A549 (cell line): ENCODE measurements at regions not wholly inside any gene's neighbourhood (a gene's known extent, or its start where the extent isn't known, plus 50 kb on each side); places are given as distances from the start of the nearest gene placed in this dataset.

Source experiments
- ATAC-seq, 2 experiments: fragments of 200-7000 bp in 1 of 2; fragments of >200 bp in 1 of 2; cut with Nextera tagmentation in 1 of 2; cut with Tn5 transposase in 1 of 2; 3 replicates each; pipeline versions ENCODE4 v1.8.0 to v1.9.1; 2018 to 2020; ENCODE audit warnings: mild to moderate bottlenecking in 1 of 2, moderate library complexity in 1 of 2
- CTCF ChIA-PET: fragments of 300-600 bp; sonication (Branson Sonifier 250); formaldehyde crosslinking; extraction: SDS; loops from one replicate; lab custom pipeline; 2021; ENCODE audit warnings: antibody characterized with exemption, inconsistent platforms; lab: Yijun Ruan, JAX
- POLR2A ChIA-PET: fragments of 350-600 bp; formaldehyde crosslinking; extraction: SDS; loops from one replicate; lab custom pipeline; 2021; ENCODE audit warnings: antibody characterized with exemption, inconsistent platforms; lab: Yijun Ruan, JAX
- DNase-seq, 2 experiments: peaks; one replicate each; pipeline versions ENCODE4 v3.0.0 to v3.0.0-alpha.2; 2011 to 2016; ENCODE audit warnings: low read depth in 1 of 2, low spot score in 1 of 2
- FAIRE-seq: peaks from 2 replicates; lab custom pipeline; 2011; peaks lifted over from hg19 to GRCh38; lab: Jason Lieb, UNC
- H3K27ac ChIP-seq, 2 experiments: fragments of >200 bp; sonication (Bioruptor Twin); formaldehyde crosslinking; 3 replicates each; pipeline ENCODE4 v1.5.1; 2016 to 2017
- H3K4me1 ChIP-seq: fragments of >200 bp; sonication (Bioruptor Twin); formaldehyde crosslinking; 3 replicates; pipeline ENCODE4 v1.6.1; 2016
- H3K4me2 ChIP-seq: fragments of >200 bp; sonication (Bioruptor Twin); formaldehyde crosslinking; 3 replicates; pipeline ENCODE4 v1.6.1; 2016
- H3K4me3 ChIP-seq: fragments of >200 bp; sonication (Bioruptor Twin); formaldehyde crosslinking; 3 replicates; pipeline ENCODE4 v1.5.1; 2016
- H3K9me3 ChIP-seq: fragments of >200 bp; sonication (Bioruptor Twin); formaldehyde crosslinking; 3 replicates; pipeline ENCODE4 v1.6.1; 2016
- ATOH8 ChIP-seq: fragments of 250-450 bp; sonication (Bioruptor Pico); IDR thresholded peaks from 2 replicates; pipeline ENCODE4 v1.5.0; 2020; ENCODE audit warnings: low read depth, mild to moderate bottlenecking, moderate library complexity
- CBX8 ChIP-seq: fragments of 200-600 bp; sonication (generic); IDR thresholded peaks from 2 replicates; pipeline ENCODE4 v1.6.1; 2016
- CHD4 ChIP-seq: fragments of 200-600 bp; sonication (generic); IDR thresholded peaks from 2 replicates; pipeline ENCODE4 v1.6.1; 2016; ENCODE audit warnings: antibody characterized with exemption, mild to moderate bottlenecking, borderline replicate concordance
- E2F6 ChIP-seq: IDR thresholded peaks from 2 replicates; pipeline ENCODE4 v1.6.1; 2012; ENCODE audit warnings: low read depth, borderline replicate concordance
- EHF ChIP-seq: fragments of 250-450 bp; sonication (Bioruptor Pico); IDR thresholded peaks from 2 replicates; pipeline ENCODE4 v1.5.0; 2020; ENCODE audit warnings: mild to moderate bottlenecking
- FOSB ChIP-seq: fragments of 250-450 bp; sonication (Bioruptor Pico); IDR thresholded peaks from 2 replicates; pipeline ENCODE4 v1.5.0; 2020; ENCODE audit warnings: mild to moderate bottlenecking, moderate library complexity
- GATA3 ChIP-seq: IDR thresholded peaks from 2 replicates; pipeline ENCODE4 v1.6.1; 2012; ENCODE audit warnings: borderline replicate concordance
- HDAC2 ChIP-seq: fragments of 200-600 bp; sonication (generic); IDR thresholded peaks from 2 replicates; pipeline ENCODE4 v1.6.1; 2016
- HES2 ChIP-seq: fragments of >200 bp; sonication (Bioruptor Twin); formaldehyde crosslinking; IDR thresholded peaks from 2 replicates; pipeline ENCODE4 v1.6.1; 2016
- HEYL ChIP-seq: fragments of 250-450 bp; sonication (Bioruptor Pico); IDR thresholded peaks from 2 replicates; pipeline ENCODE4 v1.8.0; 2021; ENCODE audit warnings: mild to moderate bottlenecking, moderate library complexity
- HMGXB4 ChIP-seq: fragments of 250-450 bp; sonication (Bioruptor Pico); IDR thresholded peaks from 2 replicates; pipeline ENCODE4 v1.5.0; 2021; ENCODE audit warnings: mild to moderate bottlenecking, moderate library complexity, borderline replicate concordance
- HOXA7 ChIP-seq: fragments of 250-450 bp; sonication (Bioruptor Pico); IDR thresholded peaks from 2 replicates; pipeline ENCODE4 v1.5.0; 2020; ENCODE audit warnings: mild to moderate bottlenecking, moderate library complexity
- HOXB13 ChIP-seq: fragments of 250-450 bp; sonication (Bioruptor Pico); IDR thresholded peaks from 2 replicates; pipeline ENCODE4 v1.5.0; 2020; ENCODE audit warnings: low read depth, mild to moderate bottlenecking, moderate library complexity
- KDM1A ChIP-seq: fragments of 200-600 bp; sonication (generic); IDR thresholded peaks from 2 replicates; pipeline ENCODE4 v1.6.1; 2016; ENCODE audit warnings: low read depth, mild to moderate bottlenecking
- KDM5A ChIP-seq: fragments of 200-600 bp; sonication (generic); IDR thresholded peaks from 2 replicates; pipeline ENCODE4 v1.6.1; 2016; ENCODE audit warnings: antibody characterized with exemption, mild to moderate bottlenecking
- MAZ ChIP-seq: fragments of 150-350 bp; IDR thresholded peaks from 2 replicates; pipeline ENCODE4 v1.6.1; 2014; ENCODE audit warnings: antibody characterized with exemption, low read depth, low read length, borderline replicate concordance
- NR3C1 ChIP-seq: fragments of >200 bp; sonication (Bioruptor Twin); formaldehyde crosslinking; IDR thresholded peaks from 3 replicates; pipeline ENCODE4 v1.6.1; 2017
- POLR2A ChIP-seq: IDR thresholded peaks from 2 replicates; pipeline ENCODE4 v1.6.1; 2012; ENCODE audit warnings: mild to moderate bottlenecking, low read length
- POLR2AphosphoS2 ChIP-seq: conservative IDR thresholded peaks from 2 replicates; pipeline ENCODE4 v1.6.1; 2012; ENCODE audit warnings: low read length, improper control_type of control experiment, inconsistent platforms
- RARB ChIP-seq: fragments of 250-450 bp; sonication (Bioruptor Pico); IDR thresholded peaks from 2 replicates; pipeline ENCODE4 v1.8.0; 2021; ENCODE audit warnings: mild to moderate bottlenecking, moderate library complexity
- RNF2 ChIP-seq: fragments of 200-600 bp; sonication (generic); IDR thresholded peaks from 2 replicates; pipeline ENCODE4 v1.6.1; 2016; ENCODE audit warnings: low read depth, mild to moderate bottlenecking, antibody characterized with exemption, moderate library complexity, borderline replicate concordance
- SMC3 ChIP-seq: fragments of >200 bp; sonication (Bioruptor Twin); formaldehyde crosslinking; IDR thresholded peaks from 3 replicates; pipeline ENCODE4 v1.6.1; 2018; ENCODE audit warnings: inconsistent platforms
- ZFP36 ChIP-seq: fragments of 450-650 bp; IDR thresholded peaks from 2 replicates; pipeline ENCODE4 v1.6.1; 2014; ENCODE audit warnings: borderline replicate concordance; ENCODE audit not compliant: partially characterized antibody
- WGBS: methylation state at CpG from one replicate; pipeline ENCODE4 v1.1.6; 2017; ENCODE audit errors: missing lambda C conversion rate; 5-methylcytosine and 5-hydroxymethylcytosine counted together

GRCh38 chr7:68422281-68422680 is 1176.0 kb upstream of the AUTS2 start (continued):
- TF ChIP-seq RNF2, result no peak
- TF ChIP-seq E2F6, result no peak
- TF ChIP-seq ZFP36, result no peak
- no peak for TF ChIP-seq RARB (CRISPR knock-in tag)
- TF ChIP-seq GATA3, result no peak

GRCh38 chr7:68423356-68423755 is 1174.9 kb upstream of the AUTS2 start:
- CTCF ChIA-PET, result interaction anchor here (0.6 to 1.2 kb wide), 2 partner anchors 11 to 358 kb away, joined by 3 to 4 read pairs; no protein-coding TSS in a partner anchor
- TF ChIP-seq MAZ, result no peak
- TF ChIP-seq RARB (CRISPR knock-in tag), result no peak
- no peak for TF ChIP-seq HEYL
- no peak for TF ChIP-seq CHD4
- TF ChIP-seq HOXB13 (CRISPR knock-in tag), result no peak
- no peak for TF ChIP-seq GATA3
- TF ChIP-seq E2F6, result no peak
- TF ChIP-seq HMGXB4 (CRISPR knock-in tag), result no peak
- no peak for TF ChIP-seq HES2
- no peak for TF ChIP-seq KDM1A
- TF ChIP-seq SMC3, result no peak
- TF ChIP-seq POLR2AphosphoS2, result no peak
- no peak for TF ChIP-seq EHF (CRISPR knock-in tag)
- WGBS, result 60% methylated on average over 5 of the region's 5 CpGs
- Histone ChIP-seq H3K9me3 (no peaks in the 10 kb centered on the region), H3K27ac (no peak overlapping the region), H3K4me1 (peaks cover 9% of the 10 kb centered on the region; the same call in 2 of the 3 replicates), H3K4me3 (no peak overlapping the region), H3K4me2 (no peak overlapping the region)
- POLR2A ChIA-PET, result no interaction called here
- FAIRE-seq, result no peak
- no peak for DNase-seq
- ATAC-seq, result no peak

GRCh38 chr7:68424658-68425297 is 1173.5 kb upstream of the AUTS2 start:
- H3K4me1 ChIP-seq, result peaks cover 9% of the 10 kb centered on the region; the same call in 2 of the 3 replicates
- WGBS, result 41% methylated on average over 4 of the region's 4 CpGs
- FAIRE-seq (no peak), DNase-seq (no peak), ATAC-seq (no peak)
- peak overlapping the region; percentile 13; the same call in 1 of the 3 replicates for H3K4me2 ChIP-seq
- no peak overlapping the region for H3K4me3 ChIP-seq
- TF ChIP-seq FOSB (CRISPR knock-in tag) (no peak), NR3C1 (no peak), HDAC2 (no peak), POLR2A (no peak), POLR2AphosphoS2 (no peak), HOXA7 (CRISPR knock-in tag) (no peak), ATOH8 (no peak), RARB (CRISPR knock-in tag) (no peak), CBX8 (no peak), HMGXB4 (CRISPR knock-in tag) (no peak), KDM5A (no peak)
- no peaks in the 10 kb centered on the region for H3K9me3 ChIP-seq
- ChIA-PET POLR2A (no interaction called here), CTCF (interaction anchor here (0.8 to 1.5 kb wide), 3 partner anchors 10 to 1507 kb away, joined by 3 to 5 read pairs (median 3); no protein-coding TSS in a partner anchor)
- peak overlapping the region in 1 of 2 experiments; percentile 52; a peak in 3 of 6 replicates for H3K27ac ChIP-seq
